ENCODE measurements at regions not wholly inside any gene's neighbourhood (a gene's known extent, or its start where the extent isn't known, plus 50 kb on each side); places are given as distances from the start of the nearest gene placed in this dataset.

DNA sequence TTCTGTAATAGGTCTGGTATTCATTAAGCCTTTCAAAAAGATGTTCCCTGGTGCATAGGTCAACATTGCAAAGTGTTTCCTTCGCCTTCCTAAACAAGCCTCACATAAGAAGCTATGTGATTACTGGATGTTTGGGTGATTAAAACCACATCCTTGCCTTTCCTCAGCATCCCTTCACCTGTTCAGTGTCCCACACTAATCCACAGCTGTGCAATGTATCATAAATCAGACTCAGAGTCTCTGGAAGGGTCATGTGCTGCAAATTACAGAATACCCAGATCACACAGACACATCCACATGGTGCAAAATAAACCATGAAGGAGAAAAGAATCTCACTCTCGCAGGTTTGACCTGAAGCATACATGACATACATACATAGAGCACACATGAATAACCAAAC lies 164.7 kb upstream of the NSMCE3 start:
- TF ChIP-seq, protein P1, sequence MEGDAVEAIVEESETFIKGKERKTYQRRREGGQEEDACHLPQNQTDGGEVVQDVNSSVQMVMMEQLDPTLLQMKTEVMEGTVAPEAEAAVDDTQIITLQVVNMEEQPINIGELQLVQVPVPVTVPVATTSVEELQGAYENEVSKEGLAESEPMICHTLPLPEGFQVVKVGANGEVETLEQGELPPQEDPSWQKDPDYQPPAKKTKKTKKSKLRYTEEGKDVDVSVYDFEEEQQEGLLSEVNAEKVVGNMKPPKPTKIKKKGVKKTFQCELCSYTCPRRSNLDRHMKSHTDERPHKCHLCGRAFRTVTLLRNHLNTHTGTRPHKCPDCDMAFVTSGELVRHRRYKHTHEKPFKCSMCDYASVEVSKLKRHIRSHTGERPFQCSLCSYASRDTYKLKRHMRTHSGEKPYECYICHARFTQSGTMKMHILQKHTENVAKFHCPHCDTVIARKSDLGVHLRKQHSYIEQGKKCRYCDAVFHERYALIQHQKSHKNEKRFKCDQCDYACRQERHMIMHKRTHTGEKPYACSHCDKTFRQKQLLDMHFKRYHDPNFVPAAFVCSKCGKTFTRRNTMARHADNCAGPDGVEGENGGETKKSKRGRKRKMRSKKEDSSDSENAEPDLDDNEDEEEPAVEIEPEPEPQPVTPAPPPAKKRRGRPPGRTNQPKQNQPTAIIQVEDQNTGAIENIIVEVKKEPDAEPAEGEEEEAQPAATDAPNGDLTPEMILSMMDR (IDR thresholded peaks at IDR 0.05), result no peak
- no peak for TF ChIP-seq POLR2A (IDR thresholded peaks at IDR 0.05)
